ENCODE measurements at regions not wholly inside any gene's neighbourhood (a gene's known extent, or its start where the extent isn't known, plus 50 kb on each side); places are given as distances from the start of the nearest gene placed in this dataset.
A peak's percentile ranks its signal among the peaks of the same experiment; 100 is the strongest.

GRCh38 chr7:91636129-91636724, 244.3 kb downstream of the MTERF1 start:
- ChIA-PET POLR2A (no interaction called here), RAD21 (ENCODE audit: unreplicated experiment) (no interaction called here), SMC1A (ENCODE audit: uncharacterized antibody, unreplicated experiment) (no interaction called here), CTCF (no interaction called here)
- DNase-seq (ENCODE audit: low read depth, low spot score) (no peak), ATAC-seq (peak; percentile 74), FAIRE-seq (no peak)
- WGBS (ENCODE audit: insufficient coverage, insufficient replicate concordance, low lambda C conversion rate, missing lambda C conversion rate), result 51% methylated on average over 6 of the region's 6 CpGs
- no peaks in the 10 kb centered on the region for H3K79me2 ChIP-seq (ENCODE audit: control insufficient read depth, insufficient read depth, low read length)
- H3K4me3 ChIP-seq, result no peak overlapping the region
- H3K36me3 ChIP-seq (ENCODE audit: control insufficient read depth in 2 of 2, insufficient read depth in 2 of 2, low read length in 1 of 2), result no peaks in the 10 kb centered on the region
- no peak overlapping the region for H3K4me2 ChIP-seq (ENCODE audit: control insufficient read depth, insufficient read depth)
- no peaks in the 10 kb centered on the region for H4K20me1 ChIP-seq (ENCODE audit: control insufficient read depth, insufficient read depth)
- H3K4me1 ChIP-seq (ENCODE audit: control insufficient read depth, insufficient read depth, low read length), result no peaks in the 10 kb centered on the region
- H3K27me3 ChIP-seq (replicated peaks in 1 of 2; ENCODE audit: control insufficient read depth in 2 of 2, insufficient read depth in 2 of 2, low read length in 1 of 2), result no peaks in the 10 kb centered on the region
- H3K27ac ChIP-seq (ENCODE audit: control insufficient read depth, insufficient read depth), result no peak overlapping the region
- H3K9me3 ChIP-seq (replicated peaks; ENCODE audit: control insufficient read depth, insufficient read depth, low read length), result no peaks in the 10 kb centered on the region
- no peak overlapping the region for H3K9ac ChIP-seq (ENCODE audit: control insufficient read depth, insufficient read depth, low read length)
- H2AFZ ChIP-seq (ENCODE audit: control insufficient read depth, low read depth, low read length), result no peak overlapping the region
- in situ Hi-C loops (cut with MboI) (loop anchor here (5.0 kb wide), 1 partner anchor 549 kb away; no protein-coding TSS in a partner anchor), intact Hi-C loops (cut with micrococcal nuclease; ENCODE audit: unreplicated experiment) (loop anchor here (1.0 kb wide), 2 partner anchors 348 to 547 kb away; no protein-coding TSS in a partner anchor)
- no TSS peak for BruUV-seq (replicated peaks)
- TF ChIP-seq ESRRA (IDR thresholded peaks at IDR 0.05; ENCODE audit: low read length), result no peak
- peak; percentile 59; the same call in 1 of the 2 replicates for TF ChIP-seq SMC3 (IDR thresholded peaks at IDR 0.05; ENCODE audit: borderline replicate concordance, low read length)
- peak; percentile 72 for TF ChIP-seq RAD21 (IDR thresholded peaks at IDR 0.05; ENCODE audit: insufficient read depth, low read depth, low read length)
- no peak for TF ChIP-seq TCF3 (IDR thresholded peaks at IDR 0.05; ENCODE audit: borderline replicate concordance, insufficient read depth, low read depth, low read length)
- TF ChIP-seq, protein P1, sequence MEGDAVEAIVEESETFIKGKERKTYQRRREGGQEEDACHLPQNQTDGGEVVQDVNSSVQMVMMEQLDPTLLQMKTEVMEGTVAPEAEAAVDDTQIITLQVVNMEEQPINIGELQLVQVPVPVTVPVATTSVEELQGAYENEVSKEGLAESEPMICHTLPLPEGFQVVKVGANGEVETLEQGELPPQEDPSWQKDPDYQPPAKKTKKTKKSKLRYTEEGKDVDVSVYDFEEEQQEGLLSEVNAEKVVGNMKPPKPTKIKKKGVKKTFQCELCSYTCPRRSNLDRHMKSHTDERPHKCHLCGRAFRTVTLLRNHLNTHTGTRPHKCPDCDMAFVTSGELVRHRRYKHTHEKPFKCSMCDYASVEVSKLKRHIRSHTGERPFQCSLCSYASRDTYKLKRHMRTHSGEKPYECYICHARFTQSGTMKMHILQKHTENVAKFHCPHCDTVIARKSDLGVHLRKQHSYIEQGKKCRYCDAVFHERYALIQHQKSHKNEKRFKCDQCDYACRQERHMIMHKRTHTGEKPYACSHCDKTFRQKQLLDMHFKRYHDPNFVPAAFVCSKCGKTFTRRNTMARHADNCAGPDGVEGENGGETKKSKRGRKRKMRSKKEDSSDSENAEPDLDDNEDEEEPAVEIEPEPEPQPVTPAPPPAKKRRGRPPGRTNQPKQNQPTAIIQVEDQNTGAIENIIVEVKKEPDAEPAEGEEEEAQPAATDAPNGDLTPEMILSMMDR (IDR thresholded peaks at IDR 0.05 in 2 of 3, conservative IDR thresholded peaks at IDR 0.05 in 1 of 3; ENCODE audit: control insufficient read depth in 2 of 3, extremely low read depth in 1 of 3, insufficient read depth in 1 of 3, low read depth in 3 of 3, low read length in 3 of 3), result peak; percentile 43 to 62 (median 49); a peak in 5 of 6 replicates
